GM18507 (cell line): ENCODE measurements at regions not wholly inside any gene's neighbourhood (a gene's known extent, or its start where the extent isn't known, plus 50 kb on each side); places are given as distances from the start of the nearest gene placed in this dataset.
"Not testable (repeated sequence)": the region's sequence is repeated elsewhere in the genome, so short reads cannot be mapped to it uniquely, and the experiment has no call there.

Experiments used
- DNase-seq: peaks from one replicate; pipeline ENCODE4 v3.0.0; 2011; ENCODE audit warnings: low read depth; ENCODE audit not compliant: insufficient read length; ENCODE audit errors: extremely low spot score
- FAIRE-seq: peaks from 2 replicates; lab custom pipeline; 2011; peaks lifted over from hg19 to GRCh38; lab: Jason Lieb, UNC

DNA sequence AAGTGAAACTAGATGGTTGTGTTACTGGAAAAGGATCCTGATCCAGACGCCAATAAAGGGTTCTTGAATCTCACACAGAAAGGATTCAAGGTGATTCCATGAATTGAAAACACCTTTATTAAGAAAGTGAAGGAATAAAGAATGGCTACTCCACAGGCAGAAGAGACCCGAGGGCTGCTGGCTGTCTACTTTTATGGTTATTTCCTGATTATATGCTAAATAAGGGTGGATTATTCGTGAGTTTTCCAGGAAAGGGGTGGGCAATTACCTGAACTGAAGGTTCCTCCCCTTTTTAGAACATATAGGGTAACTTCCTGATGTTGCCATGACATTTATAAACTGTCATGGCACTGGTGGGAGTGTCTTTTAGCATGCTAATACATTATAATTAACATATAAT, 50.9 kb upstream of the WARS2 start:
- DNase-seq (no peak), FAIRE-seq (no peak)

DNA sequence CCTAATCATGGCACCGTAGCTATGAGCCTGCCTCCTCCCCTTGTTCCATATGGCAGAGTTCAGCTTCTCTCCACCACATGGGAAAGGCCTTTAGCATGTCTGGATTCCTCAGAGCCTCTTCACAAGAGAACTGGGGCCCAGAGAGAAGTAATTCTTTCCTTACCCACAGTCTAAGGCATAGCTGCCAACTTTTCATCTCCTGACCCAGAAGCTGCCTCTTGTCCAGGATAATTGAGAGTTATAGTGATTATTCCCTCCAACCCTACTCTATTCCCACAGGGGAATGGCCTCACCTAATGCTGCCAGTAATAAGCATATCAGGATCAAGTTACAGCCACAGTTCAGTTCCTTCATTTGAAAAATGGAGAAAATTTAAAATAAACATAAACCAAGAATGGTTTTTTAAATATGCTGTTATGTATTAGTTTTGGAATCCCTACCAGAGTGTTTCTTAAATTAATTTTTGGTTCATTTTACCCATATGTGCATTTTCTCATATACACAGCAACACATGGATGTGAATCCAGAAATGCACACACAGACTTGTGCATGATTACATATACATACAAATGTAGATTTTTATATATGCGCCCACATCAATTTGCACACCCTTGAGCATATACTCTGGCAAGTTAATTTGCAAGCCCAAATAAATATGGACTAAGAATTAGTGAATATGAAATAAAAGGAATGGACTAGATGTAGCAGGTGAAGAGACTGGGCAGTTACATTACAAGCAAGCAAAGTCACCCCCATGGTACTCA, 63.9 kb upstream of the WARS2 start:
- DNase-seq, result no peak
- no peak for FAIRE-seq

DNA sequence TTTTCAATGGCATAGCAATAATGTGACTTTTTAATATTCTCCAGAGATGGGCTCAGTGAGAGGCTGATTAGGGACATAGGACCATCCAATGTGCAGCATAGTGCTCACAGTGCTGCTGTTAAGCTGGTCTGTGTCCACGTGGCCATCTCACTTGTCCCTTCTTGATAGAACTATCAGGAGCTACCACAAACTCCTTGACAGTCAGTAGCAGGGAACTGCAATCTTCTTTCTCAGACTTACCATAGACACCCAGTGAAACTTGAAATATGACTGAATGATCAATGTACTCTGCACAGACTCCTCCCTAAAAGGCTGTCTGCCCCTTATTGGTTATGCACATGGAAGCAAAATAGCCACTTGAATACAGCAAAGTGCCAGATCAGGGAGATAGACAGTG, 64.5 kb upstream of the WARS2 start:
- DNase-seq (no peak), FAIRE-seq (no peak)

DNA sequence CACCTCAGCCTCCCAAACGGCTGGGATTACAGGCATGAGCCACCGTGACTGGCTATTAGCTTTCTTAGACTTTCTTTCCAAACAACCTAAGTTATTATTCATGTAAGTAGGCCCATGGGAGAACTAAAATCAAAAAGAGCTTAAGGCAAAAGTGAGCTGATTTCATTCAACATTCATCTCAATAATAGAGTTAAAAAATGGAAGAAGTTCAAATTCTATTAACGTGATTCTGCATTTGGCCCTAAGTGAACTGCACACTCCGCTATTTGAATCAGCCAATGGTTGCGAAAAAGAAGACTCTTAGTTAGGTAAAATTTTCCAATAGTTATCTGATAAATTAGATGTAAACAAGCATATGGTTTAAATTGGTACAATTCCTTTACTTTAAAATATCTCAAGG, 68.6 kb upstream of the WARS2 start:
- FAIRE-seq (no peak), DNase-seq (no peak)

DNA sequence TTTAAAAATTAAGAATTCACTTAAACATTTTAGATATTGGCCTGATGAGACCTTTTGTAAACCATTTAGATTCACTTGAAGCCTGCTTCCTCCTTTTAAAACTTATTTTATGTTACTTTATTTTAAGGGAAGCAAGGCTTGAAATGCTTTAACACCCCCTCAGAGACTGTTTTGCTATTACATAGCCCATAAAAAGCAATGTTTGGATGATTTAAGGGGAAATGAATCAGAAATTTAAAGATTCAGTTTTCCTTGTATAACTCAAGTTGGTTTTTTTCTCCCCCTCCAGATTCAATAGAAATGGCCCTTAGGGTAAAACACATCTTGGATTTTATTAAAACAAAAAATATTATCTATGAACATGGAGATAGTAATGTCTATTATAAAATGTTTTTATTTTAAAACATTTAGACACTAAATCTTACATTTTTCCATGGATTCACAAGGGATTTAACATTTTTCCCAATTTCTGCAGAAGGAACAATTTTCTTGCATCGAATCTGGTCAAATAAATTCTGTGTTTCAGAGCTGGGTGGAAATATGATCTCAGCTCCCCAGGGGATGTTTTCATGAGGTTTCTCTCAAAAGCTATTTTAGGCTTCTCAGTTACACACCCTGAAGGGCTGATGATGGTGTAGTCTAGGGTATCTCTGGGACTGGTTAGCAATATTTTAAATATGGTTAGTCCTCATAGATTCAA, 69.3 kb upstream of the WARS2 start:
- FAIRE-seq, result no peak
- no peak for DNase-seq

DNA sequence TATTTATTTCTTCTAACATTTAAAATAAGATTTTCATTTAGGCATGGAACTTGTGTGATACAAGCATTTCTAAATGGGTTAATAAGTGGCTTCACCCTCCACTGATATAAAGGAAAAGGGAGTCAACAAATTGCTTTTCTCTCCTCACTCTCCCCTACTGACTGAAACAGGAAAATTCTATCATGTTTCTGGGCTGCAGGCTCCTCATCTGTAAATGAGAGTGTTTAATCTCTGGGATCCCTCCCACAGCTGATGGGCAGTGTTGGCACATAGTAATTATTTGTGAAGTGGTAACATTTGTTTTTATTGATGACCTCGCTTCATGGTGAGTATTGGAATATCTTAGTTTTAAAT, 69.8 kb upstream of the WARS2 start:
- no peak for FAIRE-seq
- DNase-seq, result no peak

DNA sequence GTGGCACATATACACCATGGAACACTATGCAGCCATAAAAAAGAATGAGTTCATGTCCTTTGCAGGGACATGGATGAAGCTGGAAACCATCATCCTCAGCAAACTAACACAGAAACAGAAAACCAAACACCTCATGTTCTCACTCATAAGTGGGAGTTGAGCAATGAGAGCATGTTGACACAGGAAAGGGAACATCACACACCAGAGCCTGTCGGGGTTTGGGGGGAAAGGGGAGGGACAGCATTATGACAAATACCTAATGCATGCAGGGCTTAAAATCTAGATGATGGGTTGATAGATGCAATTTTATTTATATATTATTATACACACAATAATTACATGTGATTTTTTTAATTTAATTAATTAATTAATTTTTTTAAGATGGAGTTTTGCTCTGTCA, 72.8 kb upstream of the WARS2 start:
- DNase-seq, FAIRE-seq: not testable (repeated sequence)

DNA sequence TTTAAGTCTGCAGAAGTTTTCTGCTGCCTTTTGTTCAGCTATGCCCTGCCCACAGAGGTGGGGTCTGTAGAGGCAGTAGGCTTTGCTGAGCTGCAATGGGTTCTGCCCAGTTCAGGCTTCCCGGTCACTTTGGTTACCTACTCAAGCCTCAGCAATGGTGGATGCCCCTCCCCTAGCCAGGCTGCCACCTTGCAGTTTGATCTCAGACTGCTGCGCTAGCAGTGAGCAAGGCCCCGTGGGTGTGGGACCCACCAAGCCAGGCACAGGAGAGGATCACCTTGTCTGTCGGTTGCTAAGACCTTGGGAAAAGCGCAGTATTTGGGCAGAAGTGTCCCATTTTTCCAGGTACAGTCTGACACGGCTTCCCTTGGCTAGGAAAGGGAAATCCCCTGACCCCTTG, 74.5 kb upstream of the WARS2 start:
- not testable (repeated sequence) for FAIRE-seq, DNase-seq

DNA sequence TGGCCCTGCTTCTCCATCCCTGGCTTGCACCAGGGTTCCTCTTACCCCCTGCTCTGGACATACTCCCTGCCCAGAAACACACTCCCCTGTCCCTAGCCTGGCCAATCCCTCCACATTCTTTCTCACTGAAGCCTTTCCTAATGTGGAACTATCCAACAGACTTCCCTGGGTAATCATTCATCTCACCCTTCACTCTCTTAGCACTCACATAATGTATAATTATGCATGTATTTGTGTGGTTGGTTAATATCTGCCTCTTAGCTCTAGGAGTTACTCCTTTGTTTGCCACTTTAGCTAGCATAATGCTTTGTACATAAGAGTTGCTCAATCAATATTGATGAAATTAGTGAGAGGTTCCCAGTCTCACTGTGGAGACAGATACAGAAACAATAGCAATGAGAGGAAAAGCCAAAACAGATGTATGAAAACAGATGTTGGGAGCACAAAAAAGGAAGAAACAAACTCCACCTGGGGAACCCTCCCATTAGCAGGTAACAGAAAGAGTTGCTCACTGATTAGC, 76.9 kb upstream of the WARS2 start:
- no peak for FAIRE-seq
- DNase-seq, result no peak

DNA sequence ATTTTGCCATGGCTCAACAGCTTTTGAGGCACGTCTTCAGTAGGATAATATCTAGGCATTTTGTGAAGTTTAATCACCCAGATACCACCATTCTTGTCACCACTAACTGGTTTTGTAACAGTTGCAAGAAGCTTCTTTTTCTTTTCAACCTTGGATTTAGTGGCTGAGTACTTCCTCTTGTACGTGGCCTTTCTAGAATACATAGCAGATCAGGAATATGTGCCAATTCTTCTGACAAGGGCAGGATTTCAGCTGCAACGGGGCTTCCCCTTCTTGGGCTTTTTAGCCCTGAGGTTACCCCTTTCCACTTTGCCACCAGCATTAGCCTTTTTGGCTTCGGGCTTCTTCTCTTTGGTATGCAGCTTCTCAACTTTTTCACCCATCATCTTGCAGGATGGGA, 79.3 kb upstream of the WARS2 start:
- no peak for FAIRE-seq
- no peak for DNase-seq

DNA sequence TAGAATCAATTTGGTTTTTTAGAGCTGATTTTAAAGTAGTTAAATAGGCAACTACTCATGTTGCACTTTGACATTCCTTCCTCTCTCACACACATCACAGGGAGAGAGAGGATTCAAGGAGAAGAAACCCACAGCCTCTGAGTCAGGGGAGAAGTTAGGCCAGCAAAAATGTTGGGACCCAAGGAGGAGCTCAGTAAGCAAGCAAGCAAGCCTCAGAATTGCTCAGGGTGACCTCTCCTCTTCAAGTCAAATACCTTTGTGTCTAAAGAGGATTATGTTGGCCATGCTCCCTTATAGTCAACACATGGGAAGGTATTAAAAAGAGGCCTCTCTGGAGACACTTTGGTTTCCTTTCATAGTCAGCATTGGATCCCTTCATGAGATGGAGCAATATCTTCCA, 80.5 kb upstream of the WARS2 start:
- no peak for FAIRE-seq
- DNase-seq, result no peak

DNA sequence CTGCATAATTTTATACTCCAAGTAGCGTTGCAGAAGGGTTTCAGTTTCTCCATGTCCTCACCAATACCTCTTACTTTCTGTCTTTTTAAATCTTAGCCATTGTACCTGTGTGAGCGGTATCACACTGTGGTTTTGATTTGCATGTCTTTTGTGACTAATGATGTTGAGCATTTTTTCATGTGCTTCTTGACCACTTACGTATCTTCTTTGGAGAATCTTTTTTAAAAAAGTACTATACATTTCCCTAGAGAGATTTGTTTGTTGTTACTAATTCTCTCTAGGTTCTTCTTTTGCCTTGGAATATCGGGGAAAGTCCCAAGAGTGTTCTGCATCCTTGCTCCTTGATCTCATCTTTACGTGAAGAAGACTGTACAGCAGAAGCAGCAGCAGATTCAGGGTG, 81.8 kb upstream of the WARS2 start:
- no peak for DNase-seq
- FAIRE-seq, result peak; percentile 59

DNA sequence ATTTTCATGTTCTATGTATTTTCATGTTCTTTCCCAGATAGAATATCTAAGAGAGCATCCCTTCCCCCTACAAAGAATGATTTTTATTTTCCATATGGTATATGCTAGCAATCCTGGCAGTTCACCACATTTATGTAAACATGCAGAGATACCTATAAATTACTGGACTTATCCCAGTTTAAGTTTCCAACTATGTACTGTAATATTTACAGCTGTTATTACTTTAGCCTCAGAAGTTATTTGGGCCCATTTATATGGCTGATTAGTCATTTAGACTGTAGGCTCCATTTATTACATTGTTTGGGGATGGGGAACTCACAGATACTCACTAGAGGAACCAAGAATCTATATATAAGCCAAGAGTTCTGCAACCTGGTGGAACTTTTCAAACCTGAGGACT, 84.8 kb upstream of the WARS2 start:
- FAIRE-seq (no peak), DNase-seq (no peak)

DNA sequence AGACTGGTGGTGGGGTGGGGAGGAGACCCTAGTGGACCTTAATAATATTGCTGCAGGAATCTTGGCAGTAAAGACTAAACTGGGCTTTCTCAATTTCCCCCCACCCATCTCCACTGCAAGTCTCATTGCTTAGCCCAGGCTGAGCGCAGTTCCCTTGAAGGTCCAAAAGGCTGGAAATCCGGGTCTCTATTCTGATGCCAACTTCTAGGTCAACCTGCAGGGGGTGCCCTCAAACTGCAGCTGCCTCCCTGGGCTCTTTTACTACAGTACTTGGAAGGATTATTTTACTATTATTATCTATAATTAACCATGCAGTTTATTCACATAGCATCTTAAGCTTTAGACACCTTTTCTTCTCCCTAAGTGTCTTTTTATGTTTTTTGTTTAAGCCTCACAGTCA, 85.4 kb upstream of the WARS2 start:
- FAIRE-seq (no peak), DNase-seq (no peak)

DNA sequence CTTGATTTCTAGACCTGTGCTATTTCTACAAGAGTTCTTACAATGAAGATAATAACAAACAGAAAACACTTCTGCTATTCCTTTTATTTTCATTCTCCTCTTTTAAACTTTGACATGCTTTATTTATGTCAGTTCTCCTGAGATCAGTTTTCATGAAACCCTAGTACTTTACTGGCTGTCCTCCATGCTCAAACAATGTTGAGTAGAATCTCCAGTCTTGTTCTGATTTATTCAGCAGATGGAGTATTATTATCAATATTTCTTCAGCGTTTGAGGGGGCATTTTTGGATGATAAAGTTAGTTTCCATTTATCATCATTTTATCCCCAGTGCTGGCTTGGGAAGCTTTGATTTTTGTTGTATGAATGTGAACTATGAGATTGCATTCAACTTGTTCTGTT, 85.9 kb upstream of the WARS2 start:
- FAIRE-seq (no peak), DNase-seq (no peak)

DNA sequence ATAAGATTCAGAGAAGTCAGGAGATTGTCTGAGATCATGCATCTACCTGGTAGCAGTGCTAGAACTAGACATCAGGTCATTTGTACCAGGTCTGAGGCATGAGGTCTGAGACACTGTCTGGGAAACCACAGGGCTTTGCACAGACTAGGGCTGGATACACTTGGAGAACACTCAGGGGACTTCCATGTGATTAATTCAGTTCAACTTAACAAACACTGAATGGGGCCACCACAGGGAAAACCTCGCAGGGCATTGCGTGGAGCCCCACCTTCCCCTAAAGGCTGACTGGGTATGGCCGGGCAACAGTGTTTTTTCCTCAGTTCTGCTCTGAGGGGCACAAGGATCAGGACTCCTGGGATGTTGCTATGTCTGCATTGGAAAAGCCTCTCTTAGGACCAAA, 86.5 kb upstream of the WARS2 start:
- DNase-seq (no peak), FAIRE-seq (no peak)

DNA sequence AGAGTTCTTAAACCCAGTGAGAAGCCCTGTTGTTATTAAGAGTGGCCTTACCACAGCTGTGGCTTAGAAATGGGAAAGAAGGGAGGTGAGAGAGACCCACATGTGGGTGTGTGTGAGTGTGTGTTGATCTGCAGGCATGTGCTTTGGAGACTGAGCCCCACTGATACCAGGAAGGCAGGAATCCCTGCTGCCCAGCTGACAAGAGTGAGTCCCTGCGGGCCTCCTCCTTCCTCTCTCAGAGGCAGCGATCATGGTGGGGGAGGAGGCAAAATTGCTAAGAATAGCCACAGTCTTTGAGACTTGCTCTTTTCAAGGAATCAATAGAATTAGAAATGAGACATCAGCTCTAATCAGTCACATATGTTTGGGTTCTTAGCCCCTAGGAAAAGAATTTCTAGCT, 87.0 kb upstream of the WARS2 start:
- FAIRE-seq (no peak), DNase-seq (no peak)

DNA sequence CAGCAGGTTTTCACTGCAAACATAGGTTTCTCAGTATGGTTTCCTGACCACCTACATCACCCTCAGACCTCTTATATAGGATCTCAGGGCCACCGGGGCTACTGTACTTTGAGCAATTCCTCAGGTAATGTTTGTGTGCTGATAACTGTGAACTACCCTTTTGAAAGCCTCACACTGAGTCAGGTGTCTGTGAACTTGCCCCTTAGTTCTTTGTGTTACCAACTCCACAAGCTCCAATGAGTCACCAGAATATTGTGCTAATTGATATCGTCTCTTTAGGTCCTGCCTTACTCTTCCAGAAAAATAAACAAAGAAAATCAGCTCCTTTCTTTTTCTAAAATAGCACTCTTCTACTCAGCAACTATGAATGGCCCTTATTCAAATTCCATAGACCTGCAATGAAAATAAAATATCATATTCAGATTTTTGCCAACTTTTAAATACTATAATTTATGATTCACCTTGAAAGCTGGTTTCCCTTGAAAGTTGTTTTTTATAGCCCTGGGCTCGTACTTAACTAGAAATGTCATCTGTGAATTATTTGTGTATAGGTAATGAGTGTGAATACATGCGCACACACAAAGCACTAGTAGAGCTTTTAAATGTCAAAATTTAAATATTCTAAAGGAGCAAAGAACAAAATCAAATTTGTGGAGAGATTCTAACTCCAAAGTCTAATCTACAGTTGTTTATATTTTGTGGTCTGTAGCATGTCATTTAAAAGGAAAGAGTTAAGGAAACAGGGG, 88.1 kb upstream of the WARS2 start:
- FAIRE-seq, result no peak

DNA sequence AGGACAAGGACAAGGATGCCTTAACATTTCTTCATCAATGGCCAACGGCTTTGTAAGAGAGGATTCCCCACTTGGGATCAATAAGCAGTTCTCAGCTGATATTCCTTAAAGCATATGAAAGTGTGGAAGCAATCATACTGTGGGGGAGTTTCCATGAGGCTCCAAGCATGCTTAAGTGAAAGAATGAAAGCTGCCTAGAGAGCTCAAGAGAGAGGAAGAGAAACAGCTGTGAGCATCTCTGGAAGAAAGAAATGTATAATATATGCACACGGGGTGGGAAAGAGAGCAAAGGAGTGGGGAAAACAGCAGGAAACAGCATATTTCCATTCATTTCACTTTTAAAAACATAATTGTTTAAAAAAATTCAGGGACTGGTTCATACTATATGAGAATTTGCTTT, 94.7 kb upstream of the WARS2 start:
- DNase-seq (no peak), FAIRE-seq (no peak)

More for the DNA sequence above, 88.1 kb upstream of the WARS2 start:
- DNase-seq, result no peak

DNA sequence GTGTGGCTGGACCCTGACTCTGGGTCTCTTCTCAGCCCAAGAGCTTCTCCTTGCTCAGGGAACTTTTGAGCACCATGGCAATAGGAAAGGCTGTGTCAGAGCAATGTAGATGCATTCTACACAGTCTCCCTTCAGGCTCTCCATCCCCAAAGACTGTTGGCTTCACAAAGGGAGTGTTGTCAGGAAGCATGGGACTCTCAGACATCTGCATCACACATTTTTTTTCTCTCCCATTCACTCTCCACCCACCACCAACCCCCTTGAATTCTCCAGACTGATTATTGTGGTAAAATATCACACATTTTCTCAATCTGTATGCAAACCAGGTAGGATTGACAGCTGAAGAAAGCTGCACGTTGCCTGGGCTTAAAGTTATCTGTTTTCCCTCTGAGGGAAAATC, 105.4 kb upstream of the WARS2 start:
- no peak for FAIRE-seq
- DNase-seq, result no peak

DNA sequence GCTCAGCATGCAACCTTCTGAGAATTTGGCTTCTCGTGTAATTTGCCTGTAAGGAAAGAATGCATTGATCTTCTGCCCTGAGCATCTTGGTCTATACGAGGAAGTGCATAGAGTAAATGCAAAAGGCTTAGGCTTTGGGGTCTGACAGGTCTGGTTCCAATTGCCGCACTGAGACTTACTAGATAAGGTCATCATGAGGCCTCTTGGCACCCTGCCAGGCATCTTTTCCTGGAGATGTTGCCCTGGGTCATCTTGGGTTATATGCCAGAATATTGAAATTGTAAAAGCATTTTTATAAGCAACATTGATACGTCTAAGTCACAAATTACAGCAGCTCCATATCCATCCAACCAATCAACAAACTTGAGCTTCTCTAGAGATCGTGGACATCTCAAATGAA, 108.8 kb upstream of the WARS2 start:
- FAIRE-seq, result no peak
- DNase-seq, result no peak
